CD4-positive, alpha-beta T cell (primary cell): ENCODE measurements at regions not wholly inside any gene's neighbourhood (a gene's known extent, or its start where the extent isn't known, plus 50 kb on each side); places are given as distances from the start of the nearest gene placed in this dataset.
"Not testable (repeated sequence)": the region's sequence is repeated elsewhere in the genome, so short reads cannot be mapped to it uniquely, and the experiment has no call there.

Source experiments
- ATAC-seq: fragments of 200-7000 bp; cut with Tn5 transposase; one replicate; pipeline ENCODE4 v1.10.0; 2022; ENCODE audit warnings: mild to moderate bottlenecking; ENCODE audit not compliant: poor library complexity
- CTCF ChIA-PET: fragments of 350-600 bp; sonication (Branson Sonifier 250); formaldehyde crosslinking; loops from one replicate; lab custom pipeline; 2021; ENCODE audit warnings: antibody characterized with exemption, inconsistent platforms; lab: Charles Lee
- POLR2A ChIA-PET: fragments of 350-600 bp; sonication (Branson Sonifier 250); formaldehyde crosslinking; loops from one replicate; lab custom pipeline; 2021; ENCODE audit warnings: antibody characterized with exemption, inconsistent platforms; lab: Charles Lee
- DNase-seq, 14 experiments: peaks; one replicate each; pipeline ENCODE4 v3.0.0-alpha.2; 2013 to 2020; ENCODE audit warnings: mixed read lengths in 2 of 14
- H3K27ac ChIP-seq, 2 donors: one replicate each; pipeline versions ENCODE4 v1.5.1 to v1.7.0; 2013; ENCODE audit warnings: low read length in 2 of 2, low read depth in 1 of 2, mild to moderate bottlenecking in 1 of 2
- H3K27me3 ChIP-seq, 2 experiments: 1 replicate in 1 of 2; 2 replicates in 1 of 2; pipeline versions ENCODE4 v1.6.1 to v1.7.0; 2013; ENCODE audit warnings: low read length in 2 of 2, control low read depth in 1 of 2, mild to moderate bottlenecking in 1 of 2, moderate library complexity in 1 of 2; ENCODE audit not compliant: insufficient read depth in 2 of 2, control insufficient read depth in 1 of 2
- H3K36me3 ChIP-seq: one replicate; pipeline ENCODE4 v1.6.1; 2013; ENCODE audit warnings: low read length, control low read depth; ENCODE audit not compliant: insufficient read depth
- H3K4me1 ChIP-seq: one replicate; pipeline ENCODE4 v1.6.1; 2013; ENCODE audit warnings: low read length, control low read depth; ENCODE audit not compliant: insufficient read depth
- H3K4me3 ChIP-seq: one replicate; pipeline ENCODE4 v1.5.1; 2013; ENCODE audit warnings: mild to moderate bottlenecking, low read length, moderate library complexity
- H3K9me3 ChIP-seq, 2 experiments: 1 replicate in 1 of 2; 2 replicates in 1 of 2; pipeline versions ENCODE4 v1.6.1 to v1.7.0; 2013; ENCODE audit warnings: low read length in 2 of 2, mild to moderate bottlenecking in 2 of 2, control low read depth in 1 of 2, moderate library complexity in 1 of 2; ENCODE audit not compliant: control insufficient read depth in 1 of 2, insufficient read depth in 1 of 2
- H3K27ac Mint-ChIP-seq: one replicate; pipeline ENCODE4 v1.8.0; 2020; ENCODE audit warnings: mixed read lengths
- H3K27me3 Mint-ChIP-seq: one replicate; pipeline ENCODE4 v1.8.0; 2021; ENCODE audit warnings: mixed read lengths
- H3K36me3 Mint-ChIP-seq: one replicate; pipeline ENCODE4 v1.8.0; 2021; ENCODE audit warnings: low read depth, mixed read lengths
- H3K4me1 Mint-ChIP-seq: one replicate; pipeline ENCODE4 v1.8.0; 2021; ENCODE audit warnings: low read depth, mixed read lengths
- H3K4me3 Mint-ChIP-seq: one replicate; pipeline ENCODE4 v1.8.0; 2020; ENCODE audit warnings: mild to moderate bottlenecking, mixed read lengths
- H3K9me3 Mint-ChIP-seq: one replicate; pipeline ENCODE4 v1.8.0; 2020; ENCODE audit warnings: mixed read lengths
- intact Hi-C, 2 experiments: fragments of 100-400 bp; cut with DNase I in 1 of 2; cut with micrococcal nuclease in 1 of 2; formaldehyde crosslinking; loops; one replicate each; pipeline versions ENCODE4 v1.15.1 to v1.9.0; 2023 to 2025; cut with DNase I, micrococcal nuclease
- TF ChIP-seq, protein P1 (sequence below): fragments of 200-600 bp; IDR thresholded peaks from one replicate; pipeline ENCODE4 v1.8.0; 2022; ENCODE audit warnings: antibody characterized with exemption, mild to moderate bottlenecking

DNA sequence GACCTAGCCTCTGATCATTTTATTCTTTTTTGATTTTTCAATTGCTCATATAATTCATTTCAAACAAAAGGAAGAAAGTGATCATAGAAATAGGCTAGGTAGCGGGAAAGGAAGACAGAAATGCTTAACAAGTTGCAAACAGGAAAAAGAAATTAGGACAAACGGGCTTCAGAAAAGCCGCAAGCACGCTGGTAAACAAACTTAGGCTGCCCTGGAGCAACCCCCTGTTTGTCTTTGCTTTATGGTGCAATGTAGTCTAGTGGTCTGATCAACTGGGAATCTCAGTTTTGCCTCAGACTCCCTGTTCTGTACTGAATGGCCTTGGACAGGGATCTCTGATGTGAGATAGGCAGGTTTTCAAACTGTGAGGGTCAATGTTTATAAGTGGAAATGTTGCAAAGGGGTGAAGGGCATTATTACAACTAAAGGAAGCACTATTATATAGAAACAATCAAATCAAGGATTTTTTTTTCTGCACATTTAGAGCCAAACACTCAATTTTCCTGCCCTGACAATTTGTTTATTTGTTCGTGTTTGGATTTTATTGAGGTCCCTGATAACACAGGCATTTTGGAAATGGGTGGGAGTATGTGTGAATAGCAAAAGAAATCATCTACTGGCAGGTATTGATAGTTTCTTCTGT is 146.8 kb upstream of the NRIP1 start:
- DNase-seq (peak in 1 of 14 experiments; percentile 7), ATAC-seq (no peak)
- Histone ChIP-seq H3K27ac (no peak overlapping the region), H3K4me1 (peaks cover 3% of the 10 kb centered on the region), H3K4me3 (no peak overlapping the region), H3K27me3 (no peaks in the 10 kb centered on the region), H3K36me3 (no peaks in the 10 kb centered on the region), H3K9me3 (no peaks in the 10 kb centered on the region)
- ChIA-PET POLR2A (no interaction called here), CTCF (no interaction called here)
- TF ChIP-seq, protein P1, sequence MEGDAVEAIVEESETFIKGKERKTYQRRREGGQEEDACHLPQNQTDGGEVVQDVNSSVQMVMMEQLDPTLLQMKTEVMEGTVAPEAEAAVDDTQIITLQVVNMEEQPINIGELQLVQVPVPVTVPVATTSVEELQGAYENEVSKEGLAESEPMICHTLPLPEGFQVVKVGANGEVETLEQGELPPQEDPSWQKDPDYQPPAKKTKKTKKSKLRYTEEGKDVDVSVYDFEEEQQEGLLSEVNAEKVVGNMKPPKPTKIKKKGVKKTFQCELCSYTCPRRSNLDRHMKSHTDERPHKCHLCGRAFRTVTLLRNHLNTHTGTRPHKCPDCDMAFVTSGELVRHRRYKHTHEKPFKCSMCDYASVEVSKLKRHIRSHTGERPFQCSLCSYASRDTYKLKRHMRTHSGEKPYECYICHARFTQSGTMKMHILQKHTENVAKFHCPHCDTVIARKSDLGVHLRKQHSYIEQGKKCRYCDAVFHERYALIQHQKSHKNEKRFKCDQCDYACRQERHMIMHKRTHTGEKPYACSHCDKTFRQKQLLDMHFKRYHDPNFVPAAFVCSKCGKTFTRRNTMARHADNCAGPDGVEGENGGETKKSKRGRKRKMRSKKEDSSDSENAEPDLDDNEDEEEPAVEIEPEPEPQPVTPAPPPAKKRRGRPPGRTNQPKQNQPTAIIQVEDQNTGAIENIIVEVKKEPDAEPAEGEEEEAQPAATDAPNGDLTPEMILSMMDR, result no peak
- Mint-ChIP-seq H3K27ac (no peak overlapping the region), H3K9me3 (no peaks in the 10 kb centered on the region), H3K4me1 (no peaks in the 10 kb centered on the region), H3K4me3 (no peak overlapping the region), H3K36me3 (no peaks in the 10 kb centered on the region), H3K27me3 (no peaks in the 10 kb centered on the region)
- intact Hi-C loops, result no loop called here

- Histone ChIP-seq H3K9me3 (no peaks in the 10 kb centered on the region), H3K36me3 (no peaks in the 10 kb centered on the region), H3K4me1 (peaks cover 3% of the 10 kb centered on the region), H3K27ac (no peak overlapping the region), H3K4me3 (no peak overlapping the region), H3K27me3 (no peaks in the 10 kb centered on the region)
- DNase-seq (no peak), ATAC-seq (no peak)
- POLR2A ChIA-PET, result no interaction called here
- TF ChIP-seq, protein P1, result no peak
- no peaks in the 10 kb centered on the region for H3K36me3 Mint-ChIP-seq
- intact Hi-C loops, result no loop called here
- no peak overlapping the region for H3K27ac Mint-ChIP-seq
- no peaks in the 10 kb centered on the region for H3K27me3 Mint-ChIP-seq
- H3K9me3 Mint-ChIP-seq, result no peaks in the 10 kb centered on the region
- H3K4me1 Mint-ChIP-seq, result no peaks in the 10 kb centered on the region
- CTCF ChIA-PET, result no interaction called here
- H3K4me3 Mint-ChIP-seq, result no peak overlapping the region
These were observed 147.4 kb upstream of the NRIP1 start for GRCh38 chr21:15212206-15212605.

DNA sequence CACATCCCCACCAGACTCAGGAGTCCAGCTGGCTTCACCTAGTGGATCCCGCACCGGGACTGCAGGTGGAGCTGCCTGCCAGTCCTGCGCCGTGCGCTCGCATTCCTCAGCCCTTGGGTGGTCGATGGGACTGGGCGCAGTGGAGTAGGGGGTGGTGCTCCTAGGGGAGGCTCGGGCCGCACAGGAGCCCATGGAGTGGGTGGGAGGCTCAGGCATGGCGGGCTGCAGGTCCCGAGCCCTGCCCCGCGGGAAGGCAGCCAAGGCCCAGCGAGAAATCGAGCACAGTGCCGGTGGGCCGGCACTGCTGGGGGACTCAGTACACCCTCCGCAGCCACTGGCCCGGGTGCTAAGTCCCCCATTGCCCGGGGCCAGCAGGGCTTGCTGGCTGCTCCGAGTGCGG is 153.7 kb upstream of the NRIP1 start:
- H3K27ac ChIP-seq, H3K27me3 Mint-ChIP-seq, H3K9me3 ChIP-seq, H3K4me3 Mint-ChIP-seq, POLR2A ChIA-PET, ATAC-seq, H3K4me1 Mint-ChIP-seq, H3K9me3 Mint-ChIP-seq, H3K36me3 Mint-ChIP-seq, H3K27ac Mint-ChIP-seq, DNase-seq, H3K36me3 ChIP-seq, H3K27me3 ChIP-seq, H3K4me1 ChIP-seq, H3K4me3 ChIP-seq, intact Hi-C loops, CTCF ChIA-PET: not testable (repeated sequence)

GRCh38 chr21:15219039-15219438 is 154.2 kb upstream of the NRIP1 start:
- H3K27ac Mint-ChIP-seq, result no peak overlapping the region
- no peaks in the 10 kb centered on the region for H3K9me3 Mint-ChIP-seq
- intact Hi-C loops, result no loop called here
- no peaks in the 10 kb centered on the region for H3K36me3 Mint-ChIP-seq
- DNase-seq (no peak), ATAC-seq (no peak)
- Histone ChIP-seq H3K4me1 (no peaks in the 10 kb centered on the region), H3K9me3 (no peaks in the 10 kb centered on the region), H3K36me3 (no peaks in the 10 kb centered on the region), H3K27ac (no peak overlapping the region), H3K27me3 (no peaks in the 10 kb centered on the region), H3K4me3 (no peak overlapping the region)
- CTCF ChIA-PET, result no interaction called here
- POLR2A ChIA-PET, result no interaction called here
- no peak overlapping the region for H3K4me3 Mint-ChIP-seq
- no peaks in the 10 kb centered on the region for H3K4me1 Mint-ChIP-seq
- TF ChIP-seq, protein P1, result no peak
- no peaks in the 10 kb centered on the region for H3K27me3 Mint-ChIP-seq
